AG08395 (cell line): ENCODE measurements at regions not wholly inside any gene's neighbourhood (a gene's known extent, or its start where the extent isn't known, plus 50 kb on each side); places are given as distances from the start of the nearest gene placed in this dataset.
"Not testable (repeated sequence)": the region's sequence is repeated elsewhere in the genome, so short reads cannot be mapped to it uniquely, and the experiment has no call there.

Experiments used
- DNase-seq: peaks from one replicate; pipeline ENCODE4 v3.0.0; 2012; ENCODE audit warnings: mixed read lengths, low spot score

DNA sequence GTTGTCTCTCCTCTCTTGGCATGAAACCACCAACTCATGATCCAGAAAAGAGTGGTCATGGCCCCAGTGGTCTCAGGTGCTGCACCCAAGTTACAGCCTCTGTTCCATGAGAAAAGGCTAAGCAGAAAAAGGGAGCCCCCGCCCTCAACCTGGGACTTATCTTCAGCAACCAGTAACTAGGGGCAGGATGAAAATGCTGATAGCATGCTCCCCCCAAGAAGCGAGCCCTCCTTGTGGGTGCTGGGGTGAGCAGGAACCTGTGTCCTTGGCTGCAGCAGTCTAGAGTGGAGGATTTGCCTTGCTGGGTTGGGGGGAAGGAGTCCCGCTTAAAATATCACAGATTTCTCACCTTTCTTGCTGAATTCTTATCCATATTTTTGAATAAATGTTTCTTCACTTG, 490.0 kb downstream of the SUCLG1 start:
- no peak for DNase-seq

DNA sequence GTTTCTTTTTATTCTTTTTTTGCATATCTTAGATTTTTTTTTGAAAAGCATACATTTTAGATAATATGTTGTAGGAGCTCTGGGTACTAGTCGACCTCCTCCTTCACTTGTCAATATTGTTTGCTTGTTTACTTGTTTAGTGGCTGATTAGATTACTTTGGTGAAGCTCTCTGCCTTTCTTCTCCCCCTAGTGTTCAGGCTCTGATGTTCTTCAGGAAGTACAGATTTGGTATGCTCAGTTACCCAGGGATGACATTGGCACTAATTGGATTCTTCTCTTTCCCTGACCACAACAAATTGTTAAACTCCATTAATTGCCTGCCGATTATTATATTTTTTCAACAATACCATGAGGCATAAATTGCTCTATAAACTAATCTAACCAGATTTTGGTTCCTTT, 491.2 kb downstream of the SUCLG1 start:
- DNase-seq = no peak

DNA sequence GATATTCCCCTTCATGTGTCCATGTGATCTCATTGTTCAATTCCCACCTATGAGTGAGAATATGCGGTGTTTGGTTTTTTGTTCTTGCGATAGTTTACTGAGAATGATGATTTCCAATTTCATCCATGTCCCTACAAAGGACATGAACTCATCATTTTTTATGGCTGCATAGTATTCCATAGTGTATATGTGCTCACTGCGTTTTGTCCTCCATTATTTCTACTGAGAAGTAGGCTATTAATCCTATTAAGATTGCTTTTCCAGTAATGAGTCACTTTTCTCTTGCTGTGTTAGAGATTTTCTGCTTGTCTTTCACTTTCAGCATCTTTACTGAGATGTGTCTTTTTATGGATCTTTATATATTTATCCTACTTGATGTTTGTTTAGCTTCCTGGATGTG, 492.1 kb downstream of the SUCLG1 start:
- DNase-seq = not testable (repeated sequence)

DNA sequence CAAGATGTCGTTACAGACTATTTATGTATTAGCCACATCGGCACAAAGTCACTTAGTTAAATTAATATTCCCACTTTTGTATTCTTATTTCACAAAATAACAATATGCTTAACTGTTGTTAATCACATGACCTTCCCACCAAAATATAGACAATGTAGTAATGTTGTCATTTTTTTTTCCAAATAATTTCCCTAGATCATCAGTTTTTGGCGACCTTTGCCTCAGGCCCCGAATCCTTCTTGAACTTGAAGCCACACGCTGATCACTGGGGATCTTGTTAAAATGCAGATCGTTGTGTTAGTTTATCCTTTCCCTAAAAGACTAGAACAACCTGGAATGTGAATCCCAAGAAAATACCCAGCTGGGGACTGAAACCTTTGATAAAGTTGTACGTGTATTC, 497.6 kb downstream of the SUCLG1 start:
- DNase-seq = no peak

DNA sequence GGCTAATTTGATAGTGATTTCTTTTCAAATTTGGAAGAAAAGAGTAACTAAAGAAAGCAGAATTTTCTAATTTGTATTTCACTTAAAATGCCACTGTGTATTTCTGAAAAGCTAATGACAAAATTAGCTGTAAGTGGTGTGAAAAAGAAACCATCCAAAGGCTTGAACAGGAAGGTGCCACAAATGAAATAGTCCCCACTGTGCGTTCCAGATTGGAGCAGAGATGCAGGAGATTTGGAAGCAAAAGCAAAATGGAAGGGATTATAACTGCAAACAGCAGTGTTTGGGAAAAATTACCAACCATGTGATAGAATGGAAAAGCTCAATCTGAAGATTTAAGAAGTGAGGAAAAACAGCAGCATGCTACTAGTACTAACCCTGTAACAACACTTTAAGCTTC, 498.7 kb downstream of the SUCLG1 start:
- no peak for DNase-seq

DNA sequence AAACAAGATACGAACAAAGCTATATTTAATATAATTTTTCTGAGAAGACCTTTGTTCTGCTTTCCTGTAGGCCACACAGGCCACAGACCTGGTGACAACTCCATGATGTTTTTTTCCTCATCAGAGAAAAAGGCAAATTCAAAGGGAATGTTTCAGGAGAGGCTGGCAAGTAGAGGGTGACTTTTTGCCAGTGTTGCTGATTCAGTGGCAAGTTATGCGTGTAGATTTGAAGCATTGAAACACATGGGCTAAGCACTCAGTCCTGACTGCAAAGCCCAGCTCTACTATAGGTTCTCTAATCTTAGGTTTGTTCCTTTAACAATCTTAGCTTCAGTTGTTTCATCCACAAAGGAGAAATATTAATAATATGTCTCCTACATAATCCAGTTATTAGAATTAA, 499.8 kb downstream of the SUCLG1 start:
- no peak for DNase-seq

DNA sequence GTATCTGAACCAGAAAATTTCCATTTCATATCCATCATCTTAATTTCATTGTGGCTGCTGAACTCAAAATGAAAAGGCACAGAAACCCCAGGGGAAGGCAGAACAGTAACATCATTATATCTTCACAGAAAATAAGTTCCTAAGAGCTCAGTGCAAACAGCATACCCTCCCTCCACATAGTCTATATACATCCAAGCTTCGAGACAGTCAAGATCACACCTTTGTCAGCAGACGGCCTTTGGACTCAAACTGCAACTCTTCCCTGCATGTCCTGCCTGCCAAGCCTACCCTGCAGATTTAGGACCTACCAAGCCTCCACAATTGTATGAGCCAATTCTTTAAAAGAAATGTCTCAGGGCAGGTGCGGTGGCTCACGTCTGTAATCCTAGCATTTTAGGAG, 502.1 kb downstream of the SUCLG1 start:
- no peak for DNase-seq

DNA sequence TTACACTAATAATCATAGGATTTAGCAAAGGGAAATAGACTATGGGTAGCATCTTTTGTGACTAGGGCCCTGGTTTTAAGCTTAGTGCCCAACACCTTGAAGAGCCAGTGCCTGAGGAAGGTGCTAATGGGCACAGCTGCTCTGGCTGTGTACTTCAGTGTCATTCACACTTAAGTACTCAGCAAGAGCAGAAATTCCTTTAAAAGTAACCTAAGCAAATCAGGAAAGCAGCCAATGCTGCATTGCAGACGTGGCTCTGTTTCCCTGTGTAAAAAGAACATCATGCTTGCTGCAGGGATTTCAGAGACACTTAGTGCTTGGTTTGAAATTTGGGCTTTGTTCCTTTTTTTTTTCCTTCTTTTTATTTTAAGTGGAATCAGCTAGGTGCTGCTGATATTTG, 505.4 kb downstream of the SUCLG1 start:
- no peak for DNase-seq

DNA sequence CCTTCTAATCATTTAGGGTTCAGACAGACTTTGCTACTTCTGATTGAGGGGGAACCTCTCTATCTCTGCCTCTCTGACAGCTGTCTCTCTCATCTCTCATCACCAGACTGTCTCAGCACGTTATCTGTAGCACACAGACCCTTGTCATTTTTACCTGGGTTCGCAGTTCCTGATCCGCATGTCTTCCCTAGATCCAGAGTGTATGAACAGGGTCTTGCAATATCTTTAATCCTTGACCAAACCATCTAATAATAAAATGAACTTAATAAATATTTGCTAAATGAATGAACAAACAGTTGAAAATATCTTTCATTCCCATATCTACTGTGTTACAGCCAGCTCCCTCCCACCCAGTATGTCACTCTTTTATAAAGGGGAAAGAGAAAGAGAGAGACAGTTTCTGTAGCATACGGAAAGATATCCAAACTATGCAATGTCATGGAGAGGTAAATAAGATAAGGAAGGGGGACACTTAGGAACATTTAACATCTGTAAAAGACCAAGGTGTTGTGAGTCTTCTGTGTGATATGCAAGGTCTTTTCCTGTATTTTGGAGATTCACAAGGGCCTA, 507.6 kb downstream of the SUCLG1 start:
- DNase-seq = no peak

DNA sequence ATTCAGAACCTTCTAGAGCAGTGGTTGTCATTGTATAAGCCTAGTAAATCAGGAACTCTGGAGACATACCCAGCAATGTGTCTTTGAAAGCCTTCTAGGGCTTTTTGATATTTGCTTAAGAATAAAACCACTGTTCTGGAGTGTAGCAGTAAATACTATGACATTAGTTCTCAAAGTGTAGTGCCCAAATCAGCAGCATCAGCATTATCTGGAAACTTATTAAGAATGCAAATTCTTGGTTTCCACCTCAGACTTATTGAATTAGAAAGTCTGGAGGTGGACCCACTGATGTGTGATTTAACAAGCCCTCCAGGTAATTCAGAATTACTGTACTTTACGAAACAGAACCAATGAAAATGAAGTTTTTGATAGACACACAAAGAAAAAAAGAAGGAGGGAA, 509.7 kb downstream of the SUCLG1 start:
- DNase-seq = no peak

DNA sequence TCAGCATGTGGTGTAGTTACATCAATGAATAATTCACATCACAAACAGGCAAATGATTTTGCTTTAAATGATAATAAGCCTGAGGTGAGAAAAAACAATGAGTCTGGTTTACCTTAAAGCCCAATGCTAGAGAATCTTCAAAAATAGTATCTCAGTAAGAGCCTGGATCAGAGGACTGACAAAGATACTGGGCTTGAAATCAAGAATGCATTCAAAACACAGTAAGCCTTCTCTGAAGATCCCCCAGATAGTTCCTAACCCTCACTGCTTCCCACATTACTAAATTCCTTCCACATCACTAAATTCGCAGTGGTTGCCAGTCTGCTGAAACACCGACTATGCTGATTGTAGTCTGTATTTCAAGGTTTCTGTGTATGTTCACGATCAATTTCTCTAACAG, 514.9 kb downstream of the SUCLG1 start:
- DNase-seq = no peak

DNA sequence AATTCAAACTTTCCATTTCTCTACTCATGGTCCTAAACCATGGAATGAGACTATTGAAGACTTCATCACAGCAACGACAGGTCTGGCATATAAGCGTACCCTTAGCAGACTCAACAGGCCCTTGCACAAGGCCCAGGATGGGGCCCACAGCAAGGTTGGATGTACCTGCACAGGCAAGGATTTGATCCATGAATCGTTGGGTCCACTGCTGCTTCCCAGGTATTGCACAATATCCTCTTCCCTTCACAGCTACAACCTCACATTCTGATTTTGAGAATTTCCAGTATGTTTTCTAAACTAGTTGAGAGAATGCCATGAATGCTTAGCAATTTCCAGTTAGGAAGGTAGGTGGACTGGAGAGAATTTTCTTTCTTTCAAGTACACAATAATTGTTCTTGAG, 515.8 kb downstream of the SUCLG1 start:
- no peak for DNase-seq

DNA sequence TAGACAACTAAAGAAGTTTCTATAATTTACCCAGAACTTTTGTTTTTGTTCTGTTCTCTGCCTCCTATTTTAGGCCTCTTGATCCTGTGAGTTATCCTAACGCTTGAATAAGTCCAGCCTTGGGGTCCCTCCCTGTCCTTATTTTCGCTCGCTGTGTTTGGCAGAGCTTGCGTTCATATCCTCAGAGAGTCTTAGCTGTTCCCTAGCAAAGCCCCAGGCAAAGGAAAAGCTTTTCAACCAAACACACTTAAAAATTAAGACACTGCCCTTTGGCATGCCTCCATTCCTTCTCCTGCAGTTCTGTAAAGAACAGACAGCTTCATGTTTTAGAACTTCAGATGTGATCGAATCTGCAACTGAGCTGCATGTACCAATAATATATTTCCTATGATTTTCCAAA, 517.2 kb downstream of the SUCLG1 start:
- DNase-seq = no peak

DNA sequence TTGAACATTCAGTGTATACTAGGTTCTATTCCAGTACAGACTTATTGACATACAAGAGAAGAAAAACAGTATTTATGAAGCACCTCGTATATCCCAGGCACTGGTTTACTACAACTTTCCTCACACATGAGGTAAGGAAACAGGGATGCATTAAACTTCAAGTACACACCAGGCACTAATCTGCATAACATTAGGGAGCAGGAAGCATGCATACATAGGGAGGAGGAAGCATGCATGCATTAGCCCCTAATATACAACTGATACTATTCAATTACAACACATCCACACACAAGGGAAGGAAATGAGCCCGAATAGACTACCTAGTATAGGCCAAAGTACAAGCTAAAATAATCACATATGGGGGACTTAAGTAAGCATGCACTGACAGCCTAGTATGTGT, 525.3 kb downstream of the SUCLG1 start:
- DNase-seq = no peak

DNA sequence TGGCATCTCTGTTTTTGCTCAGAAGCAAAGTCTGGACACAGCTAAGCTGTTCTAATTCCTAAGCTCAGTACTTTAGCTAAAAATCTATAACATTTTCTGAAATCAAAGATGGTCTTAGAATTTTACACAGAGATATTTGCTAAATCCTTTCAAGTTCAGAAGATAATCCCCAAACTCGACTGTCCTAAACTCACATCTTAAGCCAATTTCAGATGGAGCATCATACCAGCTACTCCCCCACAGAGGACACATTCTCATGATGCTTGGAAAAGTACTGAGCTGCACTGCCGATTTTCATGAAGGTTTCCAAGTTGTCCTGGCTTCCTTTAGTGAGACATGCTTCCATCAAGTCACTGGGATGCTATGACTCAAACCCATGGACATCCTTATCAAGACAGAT, 535.5 kb downstream of the SUCLG1 start:
- no peak for DNase-seq

DNA sequence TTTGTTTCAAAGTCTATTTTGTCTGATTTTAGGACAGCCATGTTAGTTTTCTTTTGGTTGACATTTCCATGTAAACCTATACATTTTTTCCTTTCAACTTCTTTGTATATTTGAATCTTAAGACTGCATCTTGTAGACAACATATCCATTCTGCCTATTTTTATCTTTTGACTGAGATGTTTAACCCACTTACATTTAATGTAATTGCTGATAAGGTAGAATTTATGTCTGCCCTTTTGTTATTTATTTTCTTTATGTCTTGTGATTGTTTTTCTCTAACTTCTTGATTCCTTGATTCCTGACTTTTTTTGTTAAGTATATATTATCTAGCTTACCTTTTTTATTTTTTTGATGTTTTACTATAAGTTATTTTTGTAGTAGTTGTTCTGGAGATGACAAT, 542.5 kb downstream of the SUCLG1 start:
- DNase-seq = no peak

DNA sequence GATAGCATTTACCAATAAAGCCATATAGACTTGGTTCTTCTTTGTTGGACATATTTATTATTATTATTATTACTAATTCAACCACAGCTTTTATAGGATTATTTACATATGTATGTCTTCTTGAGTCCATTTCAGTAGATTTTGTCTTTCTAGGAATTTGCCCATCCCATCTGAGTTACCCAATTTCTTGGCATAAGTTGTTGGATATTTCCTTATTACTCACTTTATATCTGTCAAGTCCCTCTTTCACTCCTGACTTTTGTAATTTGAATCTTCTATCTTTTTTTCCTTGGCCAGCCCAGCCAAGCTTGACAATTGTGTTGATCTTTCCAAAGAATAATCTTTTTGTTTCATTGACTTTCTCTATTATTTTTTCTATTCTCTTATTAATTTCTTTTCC, 543.7 kb downstream of the SUCLG1 start:
- DNase-seq = no peak

DNA sequence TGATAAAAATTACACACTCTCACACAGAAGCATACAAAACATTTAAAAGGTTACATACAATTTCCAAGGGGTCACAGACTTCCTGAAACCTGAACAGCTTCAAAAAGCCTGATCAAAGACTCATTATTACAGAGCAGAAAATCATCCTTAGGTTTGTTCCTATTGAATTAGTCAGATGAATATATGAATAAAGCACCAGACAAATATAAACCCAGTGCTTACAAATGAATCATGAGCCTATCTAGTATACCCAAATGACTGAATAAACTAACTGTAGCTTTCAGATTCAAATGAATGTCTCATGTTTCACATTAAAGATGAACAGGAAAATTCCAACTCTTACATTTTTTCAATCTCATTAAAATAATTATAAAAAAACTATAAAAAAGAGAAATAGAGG, 550.3 kb downstream of the SUCLG1 start:
- DNase-seq = no peak

DNA sequence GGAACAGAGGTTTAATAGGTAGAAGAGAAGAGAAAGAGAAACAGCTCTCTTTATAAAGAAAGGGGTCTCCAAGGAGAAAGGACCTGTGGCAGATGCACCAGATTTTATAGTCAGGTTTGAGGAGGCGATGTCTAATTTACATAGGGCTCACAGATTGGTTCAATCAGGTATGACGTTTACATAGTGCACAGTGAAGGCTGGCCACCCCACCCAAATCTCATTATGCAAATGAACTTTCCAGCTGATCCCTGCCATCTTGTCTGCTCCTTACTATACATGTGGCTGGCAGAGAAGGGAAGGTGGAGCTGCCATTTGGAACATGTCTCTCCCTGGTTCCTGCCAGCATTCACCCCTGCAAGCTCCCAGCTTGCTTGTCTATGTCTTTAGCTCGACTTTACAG, 557.8 kb downstream of the SUCLG1 start:
- no peak for DNase-seq

DNA sequence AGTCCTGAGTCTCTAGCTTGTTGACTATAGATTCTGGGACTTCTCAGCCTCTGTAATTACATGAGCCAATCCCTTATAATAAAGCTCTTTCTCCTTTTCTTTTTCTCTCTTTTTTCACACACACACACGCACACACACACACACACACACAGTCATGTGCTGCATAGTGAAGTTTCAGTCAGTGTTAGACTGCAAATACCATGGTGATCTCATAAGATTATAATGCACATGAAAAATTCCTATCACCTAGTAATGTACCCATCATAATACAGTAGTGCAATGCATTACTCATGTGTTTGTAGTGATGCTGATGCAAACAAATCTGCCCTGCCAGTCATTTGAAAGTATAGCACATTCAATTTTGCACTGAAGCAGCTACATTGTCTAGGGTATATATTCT, 558.2 kb downstream of the SUCLG1 start:
- no peak for DNase-seq

DNA sequence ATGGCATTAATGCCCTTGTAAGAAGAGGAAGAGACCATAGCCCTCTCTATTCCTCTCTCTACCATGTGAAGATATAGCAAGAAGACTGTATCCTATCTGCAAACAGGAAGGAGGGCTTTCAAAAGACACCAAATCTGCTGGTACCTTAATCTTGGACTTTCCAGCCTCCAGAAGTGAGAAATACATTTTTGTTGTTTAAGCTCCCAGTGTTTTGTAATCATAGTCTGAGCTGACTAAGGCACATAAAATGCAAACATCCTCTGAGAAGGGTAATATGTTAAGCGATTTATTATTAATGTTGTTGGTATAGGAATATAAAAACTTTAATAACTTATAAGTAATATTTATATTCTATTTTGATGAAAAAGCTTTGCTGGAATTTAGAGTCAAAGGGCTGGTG, 559.8 kb downstream of the SUCLG1 start:
- no peak for DNase-seq

DNA sequence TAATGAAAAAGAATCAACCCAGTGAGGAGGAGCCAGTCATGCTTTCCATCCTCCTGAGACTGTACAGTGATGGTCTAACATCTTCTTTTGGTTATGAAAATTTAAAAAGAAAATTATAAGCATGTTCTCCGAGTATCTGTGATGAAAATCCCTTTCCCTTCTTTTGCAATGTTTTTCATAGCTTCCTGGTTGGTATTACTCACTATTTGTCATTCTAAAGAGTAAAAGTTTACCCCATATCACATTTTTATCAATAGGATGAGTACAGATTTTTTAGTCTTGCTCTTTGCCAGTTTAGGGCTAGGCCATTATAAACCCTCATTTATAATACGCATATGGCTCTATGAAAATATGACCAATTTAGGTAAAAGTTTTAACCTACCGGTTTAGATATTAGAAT, 564.1 kb downstream of the SUCLG1 start:
- DNase-seq = no peak

DNA sequence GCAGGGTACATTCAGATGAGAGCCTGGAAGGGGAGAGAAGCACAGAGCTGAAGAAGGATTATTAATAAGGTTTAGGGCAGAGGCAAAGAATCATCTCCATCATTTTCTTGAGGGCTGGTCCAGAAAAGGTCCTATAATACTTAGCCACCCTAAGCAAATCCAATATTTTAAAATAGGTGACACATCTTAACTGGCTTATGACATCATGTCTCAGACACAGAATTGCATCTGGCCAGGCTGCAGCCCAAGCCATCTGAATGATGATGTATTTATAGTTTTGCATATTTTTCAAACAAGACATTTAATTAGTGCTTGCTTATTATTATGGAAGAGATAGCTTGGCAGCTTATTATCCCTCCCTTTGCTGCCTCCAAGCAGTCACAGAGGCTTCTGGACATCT, 571.3 kb downstream of the SUCLG1 start:
- no peak for DNase-seq

DNA sequence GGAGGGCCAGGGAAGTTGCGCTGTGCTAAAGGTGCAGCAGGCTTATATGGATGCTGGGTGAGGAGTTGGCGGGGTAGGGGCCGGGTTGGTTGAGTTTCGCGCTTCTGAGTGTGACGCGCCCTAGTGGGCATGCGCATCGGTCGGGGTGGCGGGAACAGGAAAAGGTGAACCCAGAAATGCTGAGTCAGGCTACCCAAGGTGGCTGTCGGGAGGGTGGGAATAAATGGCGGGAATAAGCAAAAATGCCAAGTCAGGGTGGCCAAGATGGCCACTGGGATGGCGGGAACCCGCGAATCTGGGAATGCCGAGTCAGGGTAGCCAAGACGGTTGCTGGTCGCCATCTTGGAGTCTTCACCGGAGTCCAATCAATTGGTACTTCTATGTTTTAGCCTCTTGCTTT, 580.0 kb downstream of the SUCLG1 start:
- DNase-seq = no peak

DNA sequence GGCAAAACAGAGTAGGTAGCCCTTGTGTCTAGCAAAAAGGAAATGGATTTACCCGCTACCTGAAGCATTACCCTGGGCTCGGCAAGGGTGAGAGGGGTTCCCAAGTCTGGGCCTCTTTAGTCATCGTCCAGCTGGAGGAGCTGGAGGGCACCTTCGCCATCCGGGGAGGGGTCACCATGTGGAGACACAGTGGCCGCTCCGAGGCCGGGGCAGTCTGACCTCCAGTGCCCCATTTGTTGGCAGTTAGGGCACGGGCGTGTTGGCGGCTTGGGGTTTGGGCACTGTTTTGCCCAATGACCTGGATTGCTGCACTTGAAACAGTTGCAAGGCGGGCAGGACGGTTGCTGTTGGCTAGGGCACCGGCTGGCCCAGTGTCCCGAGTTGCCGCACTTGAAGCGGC, 581.8 kb downstream of the SUCLG1 start:
- not testable (repeated sequence) for DNase-seq
